ENCODE measurements at regions not wholly inside any gene's neighbourhood (a gene's known extent, or its start where the extent isn't known, plus 50 kb on each side); places are given as distances from the start of the nearest gene placed in this dataset.
"Not testable (repeated sequence)": the region's sequence is repeated elsewhere in the genome, so short reads cannot be mapped to it uniquely, and the experiment has no call there.

- RAD21 ChIA-PET (ENCODE audit: unreplicated experiment) = no interaction called here
- no peak for DNase-seq (ENCODE audit: low read depth, low spot score)
- SMC1A ChIA-PET (ENCODE audit: uncharacterized antibody, unreplicated experiment) = no interaction called here
- Histone ChIP-seq H3K4me3 (no peak overlapping the region), H3K9ac (ENCODE audit: control insufficient read depth, insufficient read depth, low read length) (no peak overlapping the region), H4K20me1 (ENCODE audit: control insufficient read depth, insufficient read depth) (no peaks in the 10 kb centered on the region), H3K27me3 (replicated peaks in 1 of 2; ENCODE audit: control insufficient read depth in 2 of 2, insufficient read depth in 2 of 2, low read length in 1 of 2) (no peaks in the 10 kb centered on the region), H2AFZ (ENCODE audit: control insufficient read depth, low read depth, low read length) (no peak overlapping the region), H3K27ac (ENCODE audit: control insufficient read depth, insufficient read depth) (no peak overlapping the region), H3K4me1 (ENCODE audit: control insufficient read depth, insufficient read depth, low read length) (no peaks in the 10 kb centered on the region), H3K4me2 (ENCODE audit: control insufficient read depth, insufficient read depth) (no peak overlapping the region), H3K79me2 (ENCODE audit: control insufficient read depth, insufficient read depth, low read length) (no peaks in the 10 kb centered on the region), H3K9me3 (replicated peaks; ENCODE audit: control insufficient read depth, insufficient read depth, low read length) (no peaks in the 10 kb centered on the region), H3K36me3 (ENCODE audit: control insufficient read depth in 2 of 2, insufficient read depth in 2 of 2, low read length in 1 of 2) (no peaks in the 10 kb centered on the region)
- POLR2A ChIA-PET = no interaction called here
- BruUV-seq (replicated peaks) = no TSS peak
- no peak for ATAC-seq
- CTCF ChIA-PET = no interaction called here
- intact Hi-C loops (cut with micrococcal nuclease; ENCODE audit: unreplicated experiment) (no loop called here), in situ Hi-C loops (cut with MboI) (no loop called here)
- TF ChIP-seq, protein P1, sequence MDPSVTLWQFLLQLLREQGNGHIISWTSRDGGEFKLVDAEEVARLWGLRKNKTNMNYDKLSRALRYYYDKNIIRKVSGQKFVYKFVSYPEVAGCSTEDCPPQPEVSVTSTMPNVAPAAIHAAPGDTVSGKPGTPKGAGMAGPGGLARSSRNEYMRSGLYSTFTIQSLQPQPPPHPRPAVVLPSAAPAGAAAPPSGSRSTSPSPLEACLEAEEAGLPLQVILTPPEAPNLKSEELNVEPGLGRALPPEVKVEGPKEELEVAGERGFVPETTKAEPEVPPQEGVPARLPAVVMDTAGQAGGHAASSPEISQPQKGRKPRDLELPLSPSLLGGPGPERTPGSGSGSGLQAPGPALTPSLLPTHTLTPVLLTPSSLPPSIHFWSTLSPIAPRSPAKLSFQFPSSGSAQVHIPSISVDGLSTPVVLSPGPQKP (IDR thresholded peaks at IDR 0.05; ENCODE audit: low read depth, low read length) = no peak
- no peak for TF ChIP-seq CTCF (IDR thresholded peaks at IDR 0.05 in 2 of 3, conservative IDR thresholded peaks at IDR 0.05 in 1 of 3; ENCODE audit: control insufficient read depth in 2 of 3, extremely low read depth in 1 of 3, insufficient read depth in 1 of 3, low read depth in 3 of 3, low read length in 3 of 3)
- 46% methylated on average over 20 of the region's 23 CpGs for WGBS (ENCODE audit: insufficient coverage, insufficient replicate concordance, low lambda C conversion rate, missing lambda C conversion rate)
- no peak for FAIRE-seq
These were observed 857.0 kb upstream of the IGFBP7 start for GRCh38 chr4:57966987-57967760.

DNA sequence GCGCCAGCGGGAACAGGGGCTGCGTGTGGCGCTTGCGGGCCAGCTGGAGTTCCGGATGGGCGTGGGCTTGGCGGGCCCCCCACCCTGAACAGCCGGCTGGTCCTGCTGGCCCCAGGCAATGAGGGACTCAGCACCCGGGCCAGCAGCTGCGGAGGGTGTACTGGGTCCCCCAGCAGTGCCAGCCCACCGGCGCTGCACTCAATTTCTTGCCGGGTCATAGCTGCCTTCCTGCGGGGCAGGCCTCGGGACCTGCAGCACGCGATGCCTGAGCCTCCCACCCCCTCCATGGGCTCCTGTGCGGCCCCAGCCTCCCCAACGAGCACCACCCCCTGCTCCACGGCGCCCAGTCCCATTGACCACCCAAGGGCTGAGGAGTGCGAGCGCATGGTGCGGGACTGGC, 855.2 kb upstream of the IGFBP7 start:
- H3K79me2 ChIP-seq (ENCODE audit: control insufficient read depth, insufficient read depth, low read length); H3K4me1 ChIP-seq (ENCODE audit: control insufficient read depth, insufficient read depth, low read length); RAD21 ChIA-PET (ENCODE audit: unreplicated experiment); ATAC-seq; in situ Hi-C loops (cut with MboI); H3K36me3 ChIP-seq (ENCODE audit: control insufficient read depth in 2 of 2, insufficient read depth in 2 of 2, low read length in 1 of 2); BruUV-seq (replicated peaks); H3K27ac ChIP-seq (ENCODE audit: control insufficient read depth, insufficient read depth); H3K27me3 ChIP-seq (replicated peaks in 1 of 2; ENCODE audit: control insufficient read depth in 2 of 2, insufficient read depth in 2 of 2, low read length in 1 of 2); DNase-seq (ENCODE audit: low read depth, low spot score); H3K4me2 ChIP-seq (ENCODE audit: control insufficient read depth, insufficient read depth); intact Hi-C loops (cut with micrococcal nuclease; ENCODE audit: unreplicated experiment); H3K4me3 ChIP-seq; H4K20me1 ChIP-seq (ENCODE audit: control insufficient read depth, insufficient read depth); POLR2A ChIA-PET; H3K9ac ChIP-seq (ENCODE audit: control insufficient read depth, insufficient read depth, low read length); H3K9me3 ChIP-seq (replicated peaks; ENCODE audit: control insufficient read depth, insufficient read depth, low read length); H2AFZ ChIP-seq (ENCODE audit: control insufficient read depth, low read depth, low read length); CTCF ChIA-PET; FAIRE-seq: not testable (repeated sequence)
- SMC1A ChIA-PET (ENCODE audit: uncharacterized antibody, unreplicated experiment) = interaction anchor here (1.2 kb wide), 1 partner anchor 8 kb away, joined by 3 read pairs; no protein-coding TSS in a partner anchor
- WGBS (ENCODE audit: insufficient coverage, insufficient replicate concordance, low lambda C conversion rate, missing lambda C conversion rate) = 71% methylated on average over 25 of the region's 25 CpGs

Measured in GM12878 (cell line).